ENCODE measurements at regions not wholly inside any gene's neighbourhood (a gene's known extent, or its start where the extent isn't known, plus 50 kb on each side); places are given as distances from the start of the nearest gene placed in this dataset.

DNA sequence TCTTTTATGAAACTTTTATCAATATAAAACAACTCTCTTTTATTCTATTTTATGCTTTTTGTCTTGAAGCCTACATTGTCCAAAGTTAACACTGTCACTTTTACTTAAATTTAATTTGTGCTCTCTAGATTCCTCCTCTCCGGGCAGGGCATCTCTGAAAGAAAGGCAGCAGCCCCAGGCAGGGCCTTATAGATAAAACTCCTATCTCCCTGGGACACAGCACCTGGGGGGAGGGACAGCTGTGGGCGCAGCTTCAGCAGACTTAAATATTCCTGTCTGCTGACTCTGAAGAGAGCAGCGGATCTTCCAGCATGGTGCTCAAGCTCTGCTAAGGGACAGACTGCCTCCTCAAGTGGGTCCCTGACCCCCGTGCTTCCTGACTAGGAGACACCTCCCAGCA, 447.7 kb upstream of the FANCL start:
- TF ChIP-seq, protein P1, sequence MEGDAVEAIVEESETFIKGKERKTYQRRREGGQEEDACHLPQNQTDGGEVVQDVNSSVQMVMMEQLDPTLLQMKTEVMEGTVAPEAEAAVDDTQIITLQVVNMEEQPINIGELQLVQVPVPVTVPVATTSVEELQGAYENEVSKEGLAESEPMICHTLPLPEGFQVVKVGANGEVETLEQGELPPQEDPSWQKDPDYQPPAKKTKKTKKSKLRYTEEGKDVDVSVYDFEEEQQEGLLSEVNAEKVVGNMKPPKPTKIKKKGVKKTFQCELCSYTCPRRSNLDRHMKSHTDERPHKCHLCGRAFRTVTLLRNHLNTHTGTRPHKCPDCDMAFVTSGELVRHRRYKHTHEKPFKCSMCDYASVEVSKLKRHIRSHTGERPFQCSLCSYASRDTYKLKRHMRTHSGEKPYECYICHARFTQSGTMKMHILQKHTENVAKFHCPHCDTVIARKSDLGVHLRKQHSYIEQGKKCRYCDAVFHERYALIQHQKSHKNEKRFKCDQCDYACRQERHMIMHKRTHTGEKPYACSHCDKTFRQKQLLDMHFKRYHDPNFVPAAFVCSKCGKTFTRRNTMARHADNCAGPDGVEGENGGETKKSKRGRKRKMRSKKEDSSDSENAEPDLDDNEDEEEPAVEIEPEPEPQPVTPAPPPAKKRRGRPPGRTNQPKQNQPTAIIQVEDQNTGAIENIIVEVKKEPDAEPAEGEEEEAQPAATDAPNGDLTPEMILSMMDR (IDR thresholded peaks at IDR 0.05): no peak
- TF ChIP-seq POLR2A (IDR thresholded peaks at IDR 0.05): no peak
